HG03135 (cell line): ENCODE measurements at regions not wholly inside any gene's neighbourhood (a gene's known extent, or its start where the extent isn't known, plus 50 kb on each side); places are given as distances from the start of the nearest gene placed in this dataset.

Source experiments
- ATAC-seq: cut with Tn5 transposase; IDR thresholded peaks from one replicate; pipeline ENCODE4 v1.9.1; 2021; ENCODE audit warnings: mild to moderate bottlenecking, moderate library complexity; ENCODE audit not compliant: unreplicated experiment

- ATAC-seq: no peak
Observed at GRCh38 chr1:209455661-209456358, 127.7 kb upstream of the CAMK1G start.

DNA sequence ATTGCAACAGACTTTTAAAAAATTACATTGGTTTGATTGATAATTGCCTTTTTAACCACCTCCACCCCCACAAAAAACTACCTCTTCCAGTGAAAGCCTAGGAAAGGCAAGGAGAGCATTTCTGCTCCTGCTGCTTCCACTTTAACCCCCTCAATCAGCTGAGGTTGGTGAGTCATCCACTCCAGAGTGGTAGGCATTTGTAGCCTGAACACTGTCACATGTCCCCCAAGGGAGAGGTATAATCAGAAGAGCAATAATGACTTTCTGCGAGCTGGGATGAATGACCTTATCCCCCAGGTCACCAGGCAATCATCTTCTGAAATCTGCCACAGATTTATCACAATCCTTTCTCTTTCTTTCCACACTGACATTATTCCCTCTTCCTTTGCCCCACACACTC is 126.6 kb upstream of the CAMK1G start:
- ATAC-seq: no peak

GRCh38 chr1:209457401-209458125 is 126.0 kb upstream of the CAMK1G start:
- no peak for ATAC-seq

DNA sequence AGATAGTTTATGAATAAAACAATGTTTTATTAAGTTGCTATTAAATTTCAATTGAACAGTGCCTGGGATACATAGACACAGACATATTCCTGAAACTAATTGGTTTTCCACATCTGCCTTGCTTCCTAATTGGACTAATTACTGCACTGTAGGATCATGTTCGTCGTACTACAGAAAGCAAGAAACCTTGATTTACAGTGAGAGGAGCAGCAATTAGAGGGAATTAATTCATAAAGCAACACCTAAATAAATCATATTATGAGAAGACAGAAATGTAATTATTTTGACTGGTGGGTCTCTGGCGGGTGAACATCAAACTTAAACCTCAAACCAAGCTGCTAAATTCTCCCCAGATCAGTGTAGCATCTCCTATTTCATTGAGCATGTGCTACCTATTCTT is 124.6 kb upstream of the CAMK1G start:
- no peak for ATAC-seq

GRCh38 chr1:209461168-209461567 is 122.3 kb upstream of the CAMK1G start:
- ATAC-seq: no peak

DNA sequence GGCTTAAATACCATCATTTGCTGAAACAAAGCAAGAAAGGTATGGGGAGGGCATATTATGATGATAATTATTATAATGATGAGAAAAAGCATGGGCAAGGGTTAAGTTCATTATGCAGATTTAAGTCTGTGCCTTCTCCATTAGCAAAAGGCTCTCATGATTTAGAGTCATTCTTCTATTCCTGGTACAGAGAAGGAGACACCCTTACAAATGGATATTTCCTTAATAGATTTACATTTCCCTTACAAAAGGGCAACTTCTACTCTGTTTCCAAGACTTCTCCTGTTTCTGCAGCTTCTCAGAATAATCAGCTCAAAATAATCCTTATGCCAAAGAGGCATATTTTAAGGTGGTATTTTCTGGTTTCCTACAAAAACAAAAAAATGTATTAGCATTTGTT is 121.1 kb upstream of the CAMK1G start:
- no peak for ATAC-seq

DNA sequence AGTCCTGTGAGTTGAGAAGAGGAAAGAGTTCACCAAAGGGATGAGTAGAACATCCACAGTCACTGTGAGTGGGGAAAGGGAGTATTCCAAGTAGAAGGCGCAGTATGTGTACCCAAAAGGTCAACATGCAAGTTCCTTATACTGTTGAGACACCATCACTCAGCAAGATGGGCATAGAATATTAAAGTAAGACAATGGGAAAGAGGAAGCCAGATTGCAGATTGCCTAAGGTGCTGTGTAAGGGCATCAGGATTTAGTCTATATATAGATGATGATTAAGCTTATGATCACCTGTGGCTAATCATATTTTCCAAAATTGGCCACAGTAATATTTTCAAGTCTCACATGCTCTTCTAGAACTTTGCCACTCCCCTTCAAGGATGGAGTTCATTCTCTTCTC is 120.1 kb upstream of the CAMK1G start:
- no peak for ATAC-seq

- no peak for ATAC-seq
Observed at GRCh38 chr1:209473025-209473424, 110.5 kb upstream of the CAMK1G start.

DNA sequence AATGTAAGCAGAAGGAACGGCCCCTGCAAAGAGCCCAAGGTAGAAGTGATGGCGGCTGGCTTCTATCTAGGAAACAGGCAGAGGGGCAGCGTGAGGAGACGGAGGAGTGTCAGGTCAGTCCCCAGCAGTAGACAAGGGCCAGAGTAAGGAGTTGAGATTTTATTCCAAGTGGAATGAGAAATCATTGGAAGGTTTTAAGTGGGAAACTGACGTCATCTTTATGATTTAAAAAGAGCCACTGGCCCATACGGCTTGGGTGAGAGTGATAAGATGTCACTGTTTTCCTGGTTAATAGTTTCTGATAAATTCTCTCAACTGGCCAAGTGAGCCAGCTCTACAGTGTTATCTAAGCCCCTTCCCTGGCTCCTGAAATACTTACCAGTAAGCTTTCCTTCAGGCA is 103.2 kb upstream of the CAMK1G start:
- no peak for ATAC-seq

GRCh38 chr1:209483691-209484090 is 99.8 kb upstream of the CAMK1G start:
- ATAC-seq: no peak

DNA sequence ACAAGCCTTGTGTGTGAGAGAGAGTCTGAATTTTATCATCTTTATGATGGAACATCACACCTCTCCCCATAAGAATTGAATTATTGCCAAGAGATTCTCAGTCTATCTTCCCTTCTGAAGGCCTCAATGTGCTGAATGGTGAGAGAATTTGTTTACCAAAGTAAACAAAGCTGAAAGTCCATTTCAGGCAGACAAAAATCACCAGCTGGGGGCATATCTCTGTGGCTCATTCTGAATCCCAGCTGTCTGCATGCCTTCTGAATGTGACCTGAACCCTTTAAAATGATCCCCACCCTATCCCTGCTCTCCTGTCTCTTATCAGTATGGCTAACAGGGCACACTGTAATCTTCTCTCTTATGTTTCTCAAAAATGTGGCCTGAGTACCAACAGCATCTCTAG is 99.1 kb upstream of the CAMK1G start:
- ATAC-seq: no peak

GRCh38 chr1:209485167-209485566 is 98.3 kb upstream of the CAMK1G start:
- no peak for ATAC-seq

DNA sequence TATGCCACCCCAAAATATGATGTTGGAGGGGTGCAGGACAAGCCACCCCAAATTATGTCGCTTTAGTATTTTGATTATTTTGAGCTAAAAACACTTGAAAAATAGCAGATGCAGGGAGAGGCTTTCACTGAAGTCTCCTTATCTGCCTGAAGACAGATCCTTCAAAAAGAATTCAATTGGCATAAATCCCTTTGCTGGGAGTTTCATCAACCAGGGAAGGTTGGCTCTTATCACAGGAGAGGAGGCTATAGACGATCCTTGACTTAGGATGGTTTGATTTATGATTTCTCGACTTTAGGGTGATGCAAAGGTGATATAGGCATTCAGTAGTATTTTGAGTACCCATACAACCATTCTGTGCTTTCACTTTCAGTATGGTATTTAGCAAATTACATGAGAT is 97.8 kb upstream of the CAMK1G start:
- ATAC-seq: no peak

- ATAC-seq: no peak
Observed at GRCh38 chr1:209486861-209487593, 96.5 kb upstream of the CAMK1G start.

- no peak for ATAC-seq
Observed at GRCh38 chr1:209490013-209490412, 93.5 kb upstream of the CAMK1G start.

DNA sequence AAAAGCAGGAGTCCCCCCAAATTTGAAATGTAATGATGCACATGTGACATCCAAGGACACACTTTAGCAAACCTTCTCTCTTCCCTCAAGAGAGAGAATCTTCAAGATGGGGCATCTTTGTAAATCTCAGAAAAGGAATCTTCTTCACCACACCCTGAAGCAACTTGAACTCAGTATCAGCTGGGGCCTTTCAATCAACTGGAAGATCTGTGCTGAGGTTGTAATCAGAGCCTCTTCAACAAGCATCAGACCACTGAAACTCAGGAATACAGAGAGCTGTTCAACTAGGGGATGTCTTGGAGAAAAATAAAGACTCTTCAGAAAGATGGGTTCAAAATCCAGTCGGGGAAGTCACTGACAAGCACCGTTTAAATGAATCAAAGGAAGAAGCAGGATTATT is 92.5 kb upstream of the CAMK1G start:
- ATAC-seq: no peak

DNA sequence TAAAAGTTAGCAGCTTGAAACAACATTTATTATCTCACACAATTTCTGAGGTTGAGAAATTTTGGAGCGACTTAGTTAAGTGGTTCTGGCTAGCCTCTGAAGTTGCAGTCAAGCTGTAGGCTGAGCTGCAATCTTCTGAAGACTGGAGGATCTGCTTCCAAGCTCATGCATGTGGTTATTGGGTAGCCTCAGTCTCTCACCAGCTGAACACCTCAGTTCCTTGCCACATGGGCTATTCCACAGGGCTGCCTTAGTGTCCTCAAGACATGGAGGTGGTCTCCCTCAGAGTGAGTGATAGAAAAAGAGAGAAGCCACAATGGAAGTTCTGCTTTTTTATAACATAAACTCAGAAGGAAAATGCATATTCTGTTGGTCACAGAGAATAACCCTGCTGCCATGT is 92.0 kb upstream of the CAMK1G start:
- no peak for ATAC-seq

DNA sequence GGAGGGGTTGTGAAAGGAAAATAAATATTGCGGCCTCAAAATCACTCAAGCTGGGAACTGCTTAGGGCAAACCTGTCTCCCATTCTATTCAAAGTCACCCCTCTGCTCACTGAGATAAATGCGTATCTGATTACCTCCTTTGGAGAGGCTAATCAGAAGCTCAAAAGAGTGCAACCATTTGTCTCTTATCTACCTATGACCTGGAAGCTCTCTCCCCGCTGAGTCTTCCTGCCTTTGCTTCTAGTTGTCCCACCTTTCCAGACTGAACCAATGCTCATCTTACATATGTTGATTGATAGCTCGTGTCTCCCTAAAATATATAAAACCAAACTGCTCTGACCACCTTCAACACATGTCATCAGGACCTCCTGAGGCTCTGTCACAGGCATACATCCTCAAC is 91.6 kb upstream of the CAMK1G start:
- ATAC-seq: no peak

- ATAC-seq: no peak
Observed at GRCh38 chr1:209493559-209493958, 90.0 kb upstream of the CAMK1G start.

- ATAC-seq: no peak
Observed at GRCh38 chr1:209497729-209498128, 85.8 kb upstream of the CAMK1G start.

DNA sequence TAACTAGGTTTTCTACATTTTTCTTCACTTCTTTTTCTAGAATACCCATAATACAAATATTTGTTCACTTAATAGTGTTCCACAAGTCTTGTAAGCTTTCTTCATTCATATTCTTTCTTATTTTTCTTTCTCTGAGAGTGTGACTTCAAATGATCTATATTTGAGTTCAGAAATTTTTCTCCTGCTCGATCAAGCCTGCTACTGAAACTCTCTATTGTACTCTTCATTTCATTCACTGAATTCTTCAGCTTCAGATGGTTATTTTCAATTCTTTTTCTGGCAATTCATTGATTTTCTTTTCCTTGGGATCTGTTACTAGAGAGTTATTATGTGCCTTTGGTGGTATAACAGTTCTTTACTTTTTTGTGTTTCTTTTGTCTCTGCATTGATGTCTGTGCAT is 82.5 kb upstream of the CAMK1G start:
- no peak for ATAC-seq

- ATAC-seq: no peak
Observed at GRCh38 chr1:209503196-209503595, 80.3 kb upstream of the CAMK1G start.
